GM21825 (cell line): ENCODE measurements at regions not wholly inside any gene's neighbourhood (a gene's known extent, or its start where the extent isn't known, plus 50 kb on each side); places are given as distances from the start of the nearest gene placed in this dataset.
A peak's percentile ranks its signal among the peaks of the same experiment; 100 is the strongest.
"Not testable (repeated sequence)": the region's sequence is repeated elsewhere in the genome, so short reads cannot be mapped to it uniquely, and the experiment has no call there.

ENCODE experiments used
- ATAC-seq: cut with Tn5 transposase; IDR thresholded peaks from one replicate; pipeline ENCODE4 v1.9.1; 2021; ENCODE audit warnings: mild to moderate bottlenecking, moderate library complexity; ENCODE audit not compliant: unreplicated experiment

DNA sequence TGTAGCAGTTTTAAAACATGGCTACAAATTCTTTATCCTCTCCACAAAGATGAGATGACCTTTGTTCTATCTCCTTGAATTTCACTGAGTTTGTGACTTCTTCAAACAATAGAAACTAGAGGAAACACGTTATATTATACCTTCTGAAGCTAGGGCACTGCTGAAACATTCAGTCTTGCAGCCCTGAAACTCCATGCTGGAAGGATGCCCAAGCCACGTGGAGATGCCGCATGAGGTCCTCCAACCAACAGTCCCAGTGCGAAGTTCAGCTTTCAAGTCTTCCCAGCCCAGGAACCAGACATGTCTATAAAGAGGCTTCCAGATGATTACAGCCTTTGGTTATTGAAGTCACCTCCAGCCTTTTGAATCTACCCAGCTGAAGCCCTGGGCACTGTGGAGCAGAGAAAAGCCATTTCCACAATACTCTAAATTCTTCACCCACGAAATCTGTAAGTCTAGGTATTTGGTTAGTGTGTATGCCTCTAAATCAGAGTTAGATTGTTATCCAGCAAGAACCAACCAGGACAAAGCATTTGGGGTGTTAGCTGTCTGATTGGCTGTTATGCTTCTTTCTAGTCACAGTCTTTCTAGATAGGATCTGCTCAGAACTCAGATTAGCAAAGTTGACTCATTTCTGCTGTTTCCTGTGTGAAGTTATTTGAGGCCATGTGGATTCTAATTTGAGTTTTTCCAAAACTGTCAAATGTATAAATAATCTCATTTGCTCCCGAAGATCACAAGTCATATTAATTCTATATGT, 186.5 kb upstream of the TMEM72 start:
- no peak for ATAC-seq

DNA sequence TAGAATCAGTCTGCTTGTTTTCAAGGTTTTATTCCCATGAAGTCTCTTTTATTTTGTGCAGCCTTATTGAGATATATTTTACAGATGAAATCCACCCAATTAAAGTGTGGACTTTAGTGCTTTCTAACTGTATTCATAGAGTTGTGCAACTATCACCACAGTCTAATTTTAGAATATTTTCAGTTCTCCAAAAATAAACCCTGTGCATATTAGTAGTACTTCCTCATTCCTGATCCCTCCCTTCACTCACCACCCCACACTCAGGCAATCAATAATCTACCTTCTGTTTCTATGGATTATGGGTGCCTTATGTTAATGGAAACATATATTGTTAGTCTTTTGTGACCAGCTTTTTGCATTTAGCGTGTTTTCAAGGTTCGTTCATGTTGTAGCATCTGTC, 185.7 kb upstream of the TMEM72 start:
- peak; percentile 75 for ATAC-seq

DNA sequence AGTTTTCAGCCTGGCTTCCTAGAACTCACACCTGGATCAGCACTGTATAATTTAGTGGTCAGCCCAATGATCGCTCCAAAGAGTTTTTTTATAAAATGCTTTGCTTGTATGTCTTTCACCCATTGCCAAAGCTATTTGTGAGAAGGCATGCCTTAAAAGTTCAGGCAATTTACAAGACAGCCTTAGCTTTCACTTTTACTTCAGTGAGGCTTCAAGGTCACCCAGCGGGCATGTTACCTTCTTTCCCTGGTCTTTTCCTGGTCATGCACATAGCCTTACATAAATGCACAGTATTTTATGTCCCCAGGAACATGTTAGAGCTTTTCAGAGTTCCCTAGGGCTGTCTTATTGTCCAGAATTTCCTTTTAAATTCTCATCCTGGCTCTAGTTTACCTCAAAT, 179.9 kb upstream of the TMEM72 start:
- no peak for ATAC-seq

DNA sequence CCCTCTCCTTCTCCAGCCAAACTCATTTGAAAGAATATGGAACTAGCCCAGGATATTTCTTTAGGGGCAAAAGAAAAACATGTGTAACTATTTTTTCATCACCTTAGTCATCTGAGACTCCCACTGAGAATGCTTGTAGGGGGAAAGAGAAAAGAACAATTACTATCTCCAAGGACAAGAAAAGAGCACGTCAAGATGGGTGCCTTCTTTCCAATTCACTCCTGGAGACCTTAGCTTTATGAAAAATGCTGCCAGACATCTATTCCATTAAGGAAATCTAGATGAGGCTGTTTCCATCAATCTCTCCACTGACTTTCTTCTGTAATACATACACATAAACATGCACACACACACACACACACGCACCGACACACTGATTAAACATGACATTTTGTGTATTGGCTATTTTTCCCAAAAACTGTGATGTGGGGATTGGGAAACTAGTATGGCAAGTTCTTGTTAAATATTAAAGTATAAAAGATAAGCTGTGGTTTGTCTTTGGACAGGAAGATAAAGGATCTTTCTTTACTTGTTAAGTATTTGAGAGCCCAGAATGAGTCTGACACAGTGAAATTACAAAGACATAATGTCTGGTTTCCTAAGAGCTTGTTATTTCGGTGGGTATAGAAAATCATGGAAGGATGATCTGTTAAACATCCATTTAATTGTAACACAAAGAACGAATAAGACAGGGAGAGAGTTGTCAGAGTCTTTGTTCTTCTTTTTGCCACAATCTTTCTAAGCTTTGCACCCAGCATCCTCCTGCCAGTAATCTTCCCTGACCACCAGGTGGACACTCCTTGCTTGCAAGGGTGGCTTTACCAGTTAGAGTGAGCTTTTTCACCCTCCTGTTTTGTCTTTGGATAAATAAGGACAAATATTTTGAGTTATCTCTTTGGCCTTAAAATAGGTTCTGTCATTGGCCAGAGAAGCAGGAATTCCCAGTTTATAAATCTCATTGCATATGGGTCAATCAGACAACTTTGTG, 177.3 kb upstream of the TMEM72 start:
- no peak for ATAC-seq

DNA sequence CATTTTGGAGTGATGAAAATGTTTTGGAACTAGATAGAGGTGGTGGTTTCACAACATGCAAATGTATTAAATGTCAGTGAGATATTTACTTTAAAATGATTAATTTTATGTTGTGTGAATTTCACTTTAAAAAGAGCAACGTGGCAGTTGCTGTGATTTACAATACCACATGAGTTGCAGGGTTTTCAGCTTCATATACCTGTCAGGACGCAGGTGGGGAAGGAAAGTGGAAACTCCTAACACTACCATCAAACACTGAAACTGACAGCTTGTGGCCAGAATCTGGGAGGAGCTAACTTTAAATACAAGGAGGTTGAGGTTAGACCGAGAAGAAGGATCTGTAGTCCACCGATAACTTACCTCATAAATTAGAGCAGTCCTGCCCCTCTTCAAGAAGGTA, 168.9 kb upstream of the TMEM72 start:
- ATAC-seq: no peak

DNA sequence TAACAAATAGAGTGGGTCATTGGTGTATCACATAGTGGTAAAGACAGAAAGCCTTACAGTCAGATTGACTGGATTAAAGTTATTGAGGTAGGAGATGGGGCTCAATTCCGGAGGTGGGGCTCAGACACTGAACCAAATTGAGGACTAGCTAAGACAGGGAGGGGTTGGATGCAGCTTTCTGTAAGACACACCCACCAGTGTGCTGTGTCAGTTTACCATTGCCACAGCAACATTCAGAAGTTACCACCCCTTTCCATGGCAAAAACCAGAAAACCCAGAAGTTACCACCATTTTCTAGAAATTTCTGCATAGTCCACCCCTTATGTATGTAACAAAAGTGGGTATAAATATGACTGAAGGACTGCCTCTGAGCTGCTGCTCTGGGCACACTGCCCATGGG, 167.6 kb upstream of the TMEM72 start:
- no peak for ATAC-seq

DNA sequence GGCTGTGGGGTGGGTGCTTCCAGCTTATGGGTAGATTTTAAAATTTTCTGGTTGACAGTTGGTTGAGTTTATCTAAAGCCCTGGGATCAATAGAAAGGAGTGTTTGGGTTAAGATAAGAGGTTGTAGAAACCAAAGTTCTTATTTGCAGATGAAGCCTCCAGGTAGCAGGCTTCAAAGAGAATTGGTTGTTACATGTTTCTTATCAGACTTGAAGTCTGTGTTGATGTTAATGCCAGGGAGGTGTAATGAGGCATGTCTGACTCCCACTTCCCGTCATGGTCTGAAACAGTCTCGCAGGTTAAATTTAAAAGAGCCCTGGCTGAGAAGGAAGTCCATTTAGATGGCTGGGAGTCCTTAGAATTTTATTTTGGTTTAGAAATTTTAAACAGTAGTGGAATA, 165.2 kb upstream of the TMEM72 start:
- no peak for ATAC-seq

DNA sequence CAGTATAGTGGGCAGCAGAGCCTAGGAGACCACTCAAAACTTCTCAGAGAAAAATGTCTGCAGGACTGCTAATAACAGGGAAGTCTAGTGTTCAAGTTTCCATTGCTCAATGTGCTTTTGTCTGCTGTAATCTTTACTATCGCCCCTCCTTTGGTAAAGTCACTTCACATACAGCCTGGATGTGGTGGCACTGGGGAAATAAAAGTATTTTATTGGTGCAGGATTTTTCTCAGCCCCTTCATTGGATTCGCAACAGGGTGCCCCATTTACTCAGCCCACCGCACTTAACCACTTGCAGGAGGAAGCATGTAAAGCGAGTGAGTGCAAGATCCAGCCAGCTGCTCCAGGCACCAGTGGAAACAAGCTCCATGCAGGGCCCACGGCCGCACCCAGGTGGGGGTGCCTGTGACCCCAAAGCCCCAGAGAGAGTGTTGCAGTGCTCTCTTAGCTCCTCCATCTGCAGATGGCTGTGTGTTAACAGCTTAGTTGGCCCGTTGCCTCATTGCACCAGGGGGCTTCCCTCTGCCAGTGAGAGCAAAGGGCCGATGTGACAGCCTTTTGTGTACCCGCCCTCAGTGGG, 163.5 kb upstream of the TMEM72 start:
- no peak for ATAC-seq

DNA sequence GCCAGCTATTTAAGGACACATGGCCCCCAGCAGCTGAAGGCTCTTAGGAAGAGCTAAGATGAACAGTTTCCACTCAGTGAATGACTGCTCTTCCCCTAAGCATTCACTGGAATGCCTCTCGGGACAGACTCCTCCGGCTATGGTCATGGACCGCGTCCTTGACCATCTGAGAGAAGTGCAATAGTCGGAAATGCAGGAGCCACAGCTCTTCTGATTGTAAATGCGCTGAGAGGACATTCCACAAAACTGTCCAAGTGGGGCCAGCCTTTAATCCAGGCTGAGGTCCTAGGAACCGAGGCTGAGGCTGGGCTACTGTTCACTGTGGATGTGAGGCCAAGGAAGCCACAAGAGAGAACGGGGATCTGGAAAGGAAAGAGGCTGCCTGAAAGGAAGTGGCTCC, 162.0 kb upstream of the TMEM72 start:
- no peak for ATAC-seq

DNA sequence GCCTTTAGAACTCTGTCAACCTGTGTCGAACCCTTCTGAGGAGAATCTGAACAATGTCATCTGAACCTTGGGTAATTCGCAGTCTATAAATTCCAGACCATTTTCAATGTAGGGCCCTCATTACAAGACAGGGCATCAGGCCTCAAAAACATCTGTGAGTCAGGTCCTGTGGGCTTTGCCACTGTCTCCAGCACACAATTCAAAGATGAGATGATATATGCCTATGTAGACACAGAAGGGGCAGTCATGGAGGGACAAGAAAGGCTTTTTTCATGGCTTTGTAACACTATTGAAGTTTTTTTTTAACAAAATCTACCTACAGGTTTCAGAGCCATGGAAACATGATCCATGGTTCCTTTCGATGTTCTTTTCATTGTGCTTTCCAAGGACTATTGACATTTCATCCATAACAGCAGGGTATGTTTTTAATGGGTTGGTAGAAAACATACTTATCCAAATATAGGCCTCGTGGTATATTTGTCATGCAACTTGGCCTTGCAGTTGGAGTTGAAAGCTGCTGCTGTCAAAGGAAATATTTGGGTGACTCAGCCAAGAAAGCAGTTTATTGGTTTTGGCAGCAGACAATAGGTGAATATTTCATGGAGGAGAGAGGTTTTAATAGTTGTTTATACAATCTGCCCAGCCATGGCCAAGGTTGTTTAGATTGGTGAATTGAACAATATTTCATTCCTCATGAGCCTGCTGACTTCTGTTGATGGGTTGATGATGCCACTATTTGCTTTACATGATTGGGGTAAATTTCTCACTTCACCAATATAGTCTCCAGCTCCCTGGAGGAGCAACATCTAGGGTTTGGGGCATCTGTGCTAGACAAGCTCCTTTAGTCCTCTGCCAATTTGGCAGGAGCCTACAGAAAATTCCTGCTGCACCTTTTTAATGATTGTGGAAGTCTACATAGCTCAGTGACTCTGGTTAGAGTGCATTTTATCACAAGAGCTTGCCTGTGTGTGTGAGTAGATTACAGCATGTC, 158.4 kb upstream of the TMEM72 start:
- no peak for ATAC-seq

DNA sequence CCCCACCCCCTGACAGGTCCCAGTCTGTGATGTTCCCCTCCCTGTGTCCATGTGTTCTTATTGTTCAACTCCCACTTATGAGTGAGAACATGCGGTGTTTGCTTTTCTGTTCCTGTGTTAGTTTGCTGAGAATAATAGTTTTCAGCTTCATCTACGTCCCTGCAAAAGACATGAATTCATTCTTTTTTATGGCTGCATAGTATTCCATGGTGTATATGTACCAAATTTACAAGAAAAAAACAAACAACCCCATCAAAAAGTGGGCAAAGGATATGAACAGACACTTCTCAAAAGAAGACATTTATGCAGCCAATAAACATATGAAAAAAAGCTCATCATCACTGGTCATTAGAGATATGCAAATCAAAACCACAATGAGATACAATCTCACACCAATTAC, 156.8 kb upstream of the TMEM72 start:
- not testable (repeated sequence) for ATAC-seq

DNA sequence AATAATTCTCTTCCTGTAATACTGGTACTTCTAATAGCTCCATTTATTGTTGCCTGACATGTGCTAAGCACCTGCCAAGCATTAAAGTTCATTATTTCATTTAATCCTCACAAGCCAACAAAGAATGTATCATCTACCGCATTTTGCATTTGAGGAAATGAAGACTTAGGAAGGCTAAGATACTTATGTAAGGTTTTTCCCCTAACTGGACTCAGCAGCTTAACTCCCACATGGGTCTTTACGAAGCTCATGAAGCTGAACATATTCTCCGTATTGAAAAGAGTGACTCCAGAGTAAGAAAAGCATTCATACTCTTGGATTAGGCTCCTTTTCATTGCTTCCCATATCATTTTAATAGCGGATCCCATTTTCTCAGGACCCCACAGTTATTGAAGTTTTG, 155.7 kb upstream of the TMEM72 start:
- ATAC-seq: no peak

DNA sequence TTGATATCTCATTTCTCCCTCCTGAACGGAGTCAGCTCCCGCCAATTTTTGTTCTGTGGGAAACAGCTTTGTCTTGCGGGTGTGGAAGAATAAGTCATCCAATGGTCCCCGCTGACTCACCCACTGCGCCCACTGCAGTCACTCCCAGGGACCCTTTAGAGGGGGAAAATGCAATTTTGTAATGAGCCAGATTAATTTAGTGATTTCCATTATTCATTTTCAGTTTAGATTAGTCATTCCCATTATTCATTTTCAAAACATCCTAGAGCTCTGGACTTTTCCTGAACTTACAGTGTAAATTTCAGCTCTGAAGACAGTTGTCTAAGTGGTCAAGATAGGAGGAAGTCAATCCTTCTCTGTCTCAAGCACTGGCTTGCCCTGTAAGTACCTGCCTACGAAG, 154.9 kb upstream of the TMEM72 start:
- ATAC-seq: no peak

DNA sequence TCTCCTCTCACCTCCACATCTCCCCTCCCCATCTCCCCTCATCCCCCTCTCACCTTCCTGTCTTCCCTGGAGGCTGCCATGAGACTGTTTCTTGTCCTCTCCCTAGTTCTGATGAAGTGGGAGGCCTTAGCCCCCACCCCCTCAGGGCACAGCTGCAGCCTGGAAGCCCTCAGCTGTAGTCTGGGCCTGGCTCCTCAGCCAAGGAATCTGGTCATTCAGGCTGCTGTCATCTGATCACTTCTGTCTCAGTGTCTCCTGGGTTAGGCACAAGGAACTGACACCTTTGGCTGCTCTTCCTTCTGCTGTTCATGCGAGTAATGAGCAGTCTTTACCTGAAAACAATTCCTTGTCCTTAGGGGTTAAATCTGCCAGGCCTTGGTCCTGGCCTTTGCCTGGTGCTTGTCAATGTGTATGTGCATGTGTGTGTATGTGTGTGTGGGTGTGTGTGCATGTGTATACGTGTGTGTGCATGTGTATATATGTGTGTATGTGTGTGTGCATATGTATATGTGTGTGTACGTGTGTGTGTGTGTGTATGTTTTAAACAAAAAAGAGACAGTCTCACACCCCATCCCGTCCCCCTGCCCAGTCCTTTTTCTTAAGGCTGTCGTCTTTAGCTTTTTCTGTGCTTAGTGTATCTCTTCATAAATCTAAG, 153.5 kb upstream of the TMEM72 start:
- ATAC-seq: no peak

DNA sequence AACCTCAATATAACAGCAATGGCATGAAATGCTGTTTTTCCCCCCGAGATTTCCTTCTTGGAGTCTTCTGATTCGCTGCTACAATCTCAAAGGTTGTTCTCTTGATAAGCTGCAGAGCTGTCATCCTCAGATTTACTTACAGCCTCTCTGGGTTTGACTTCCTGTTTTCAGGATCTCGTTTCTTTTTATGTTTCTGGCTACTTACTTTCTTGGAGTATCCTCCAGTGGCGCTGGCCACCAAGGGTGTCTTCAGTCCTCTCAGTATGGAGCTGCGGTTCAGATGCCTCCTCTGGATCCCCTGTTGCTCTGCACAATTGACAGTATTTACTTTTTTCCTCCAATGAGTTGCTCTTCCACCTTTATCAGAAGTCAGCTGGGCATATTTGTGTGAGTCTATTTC, 152.0 kb upstream of the TMEM72 start:
- no peak for ATAC-seq

DNA sequence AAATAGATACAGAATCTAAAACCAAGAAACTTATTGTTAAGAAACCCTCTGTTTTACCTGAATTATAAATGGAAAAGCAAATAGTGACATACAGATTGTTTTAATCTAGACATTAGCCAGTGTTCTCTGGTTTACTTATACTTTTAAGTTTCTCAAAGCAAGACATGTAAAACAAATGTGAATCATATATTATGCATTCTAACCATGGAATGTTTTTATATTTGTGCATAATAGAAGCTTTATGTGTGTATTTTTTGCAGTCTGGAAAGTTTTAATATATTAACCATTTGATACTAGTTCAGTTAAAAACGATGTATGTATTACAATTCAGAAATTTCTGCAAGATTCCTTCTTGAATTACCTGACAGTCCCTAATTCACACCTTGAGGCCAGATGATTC, 150.6 kb upstream of the TMEM72 start:
- no peak for ATAC-seq

DNA sequence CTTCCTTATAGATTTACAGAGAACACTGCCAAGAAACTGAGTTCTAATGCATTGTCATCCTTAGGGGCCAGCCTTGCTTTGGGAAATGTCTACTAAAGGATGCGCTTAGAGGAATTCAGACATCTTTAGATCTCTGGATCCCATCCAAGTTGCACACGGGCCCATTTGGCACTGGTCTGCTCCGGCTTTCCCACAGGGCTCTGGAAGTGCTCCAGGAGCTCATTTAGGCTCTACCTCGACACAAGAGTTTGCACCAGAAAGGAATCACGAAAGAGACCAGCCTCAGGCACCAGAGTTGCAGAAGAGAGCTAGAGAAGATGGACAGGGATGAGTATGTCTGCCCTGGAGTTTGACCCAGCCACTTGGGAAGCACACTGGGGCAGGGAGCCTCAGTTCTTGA, 150.1 kb upstream of the TMEM72 start:
- no peak for ATAC-seq

DNA sequence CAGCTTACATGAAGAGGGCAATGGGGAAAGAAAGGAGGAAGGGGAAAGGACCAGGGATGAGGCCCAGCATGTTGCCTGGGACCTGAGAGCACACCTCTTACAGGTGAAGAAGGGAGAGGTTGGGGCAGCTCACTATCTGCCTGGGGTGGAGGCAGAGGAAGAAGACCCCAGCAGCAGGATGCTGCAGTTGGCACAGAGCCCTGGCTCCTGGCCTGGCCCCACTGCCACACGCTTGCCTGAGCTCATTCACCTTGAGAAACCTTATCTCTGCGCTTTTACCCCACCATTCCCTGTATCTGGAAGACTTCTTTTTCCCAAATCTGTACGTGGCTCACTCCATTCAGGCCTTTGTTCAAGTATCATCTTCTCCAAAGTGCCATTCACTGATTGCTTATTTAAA, 147.8 kb upstream of the TMEM72 start:
- no peak for ATAC-seq

DNA sequence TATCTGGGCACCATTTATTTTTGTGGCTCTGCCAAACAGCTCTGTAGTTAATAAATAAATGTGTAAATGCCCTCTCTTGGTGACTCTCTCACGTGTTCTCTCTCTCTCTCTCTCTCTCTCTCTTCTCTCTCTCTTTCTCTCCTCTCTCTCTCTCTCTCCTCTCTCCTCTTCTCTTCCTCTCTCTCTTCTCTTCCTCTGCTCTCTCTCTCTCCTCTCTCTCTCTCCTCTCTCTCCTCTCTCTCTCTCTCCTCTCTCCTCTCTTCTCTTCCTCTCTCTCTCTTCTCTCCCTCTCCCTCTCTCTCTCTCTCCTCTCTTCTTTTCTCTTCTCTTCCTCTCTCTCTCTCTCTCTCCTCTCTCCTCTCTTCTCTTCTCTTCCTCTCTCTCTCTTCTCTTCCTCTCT, 145.8 kb upstream of the TMEM72 start:
- ATAC-seq: no peak

DNA sequence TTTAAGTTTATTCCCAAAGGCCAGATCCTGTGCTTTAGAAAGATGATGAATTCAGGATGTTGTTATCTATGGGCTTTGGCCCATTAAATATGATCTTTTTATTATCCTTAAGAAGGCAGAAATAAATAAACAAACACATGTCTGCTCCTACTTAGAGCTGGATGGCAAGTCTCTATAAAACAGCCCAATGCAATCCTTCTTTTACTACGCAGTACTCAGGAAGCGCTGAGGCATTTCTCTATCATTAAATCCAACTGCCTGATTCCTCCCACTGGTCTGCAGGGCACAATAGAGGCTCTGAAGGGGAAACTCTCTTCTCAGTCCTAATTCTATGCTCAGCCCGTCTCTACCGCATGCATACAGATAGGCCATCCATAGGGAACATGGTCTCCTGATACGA, 144.5 kb upstream of the TMEM72 start:
- no peak for ATAC-seq
